Stomach (tissue), 4 donors: ENCODE measurements at regions not wholly inside any gene's neighbourhood (a gene's known extent, or its start where the extent isn't known, plus 50 kb on each side); places are given as distances from the start of the nearest gene placed in this dataset.

Source experiments
- CTCF ChIP-seq, 7 experiments: fragments of 450-650 bp in 4 of 7; fragments of 200-600 bp in 3 of 7; sonication (generic) in 3 of 7; IDR thresholded peaks; one replicate each; pipeline ENCODE4 v1.5.1; 2016 to 2019; ENCODE audit warnings: antibody characterized with exemption in 7 of 7, control low read depth in 2 of 7, mild to moderate bottlenecking in 1 of 7
- EP300 ChIP-seq: sonication (generic); formaldehyde crosslinking; IDR thresholded peaks from one replicate; pipeline ENCODE4 v1.6.1; 2017; ENCODE audit warnings: antibody characterized with exemption
- POLR2A ChIP-seq, 4 donors: fragments of 450-650 bp; IDR thresholded peaks; one replicate each; pipeline ENCODE4 v1.6.1; 2016; ENCODE audit warnings: antibody characterized with exemption in 4 of 4, control low read depth in 2 of 4, mild to moderate bottlenecking in 1 of 4, moderate library complexity in 1 of 4
- POLR2AphosphoS5 ChIP-seq, 3 donors: sonication (generic); formaldehyde crosslinking; IDR thresholded peaks; one replicate each; pipeline ENCODE4 v1.6.1; 2016; ENCODE audit warnings: antibody characterized with exemption in 3 of 3

- no peak for TF ChIP-seq CTCF (IDR thresholded peaks at IDR 0.05)
- TF ChIP-seq POLR2A (IDR thresholded peaks at IDR 0.05): no peak
- no peak for TF ChIP-seq POLR2AphosphoS5 (IDR thresholded peaks at IDR 0.05)
- no peak for TF ChIP-seq EP300
Measured at GRCh38 chr4:127148165-127148564, 484.6 kb upstream of the INTU start.
